Activated T-cell treated with anti-CD3 and anti-CD28 coated beads for 24 hours (primary cell): ENCODE measurements at regions not wholly inside any gene's neighbourhood (a gene's known extent, or its start where the extent isn't known, plus 50 kb on each side); places are given as distances from the start of the nearest gene placed in this dataset.

Source experiments
- DNase-seq: peaks from one replicate; pipeline ENCODE4 v3.0.0-alpha.2; 2020; ENCODE audit warnings: low read depth

DNA sequence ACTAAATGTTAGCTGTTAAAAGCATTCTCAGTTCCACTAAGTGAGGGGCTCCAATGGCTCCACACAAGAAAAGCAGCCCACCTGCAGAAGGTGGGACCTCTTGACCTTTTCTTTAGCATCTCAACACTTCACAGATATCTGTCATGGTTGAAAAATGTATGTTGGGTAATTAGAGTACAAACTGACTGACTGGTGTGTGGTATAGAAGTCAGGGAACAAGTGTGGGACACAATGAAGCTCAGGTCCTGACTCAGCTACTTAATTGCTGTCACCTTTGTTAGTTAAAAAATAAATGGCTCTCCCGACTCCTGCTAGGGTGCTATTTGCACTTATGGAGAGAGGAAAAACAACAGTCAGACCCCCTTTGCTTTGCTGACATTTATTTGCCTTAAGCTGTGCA lies 299.0 kb downstream of the TTC6 start:
- DNase-seq, result no peak

GRCh38 chr14:37899365-37899764 lies 303.9 kb downstream of the TTC6 start:
- DNase-seq, result no peak

DNA sequence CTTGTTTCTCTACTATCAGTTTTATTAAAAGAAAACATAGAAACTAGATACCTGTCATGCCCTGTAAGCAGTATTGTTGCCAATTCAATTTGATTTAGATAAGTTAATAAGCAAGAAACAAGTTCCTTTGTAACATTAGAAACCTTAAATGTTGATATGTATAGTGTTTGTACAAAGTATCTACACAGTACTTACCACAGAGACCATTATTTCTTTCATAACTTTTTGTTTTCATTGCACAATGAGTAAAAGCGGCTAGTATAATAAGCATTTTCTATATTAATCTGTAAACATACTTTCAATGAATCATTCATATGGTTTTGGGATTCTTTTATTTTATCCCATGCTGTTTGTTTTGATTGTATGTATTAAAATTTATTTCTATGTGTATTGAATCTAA lies 305.1 kb downstream of the TTC6 start:
- DNase-seq, result no peak

- DNase-seq, result no peak
Measured at GRCh38 chr14:37901978-37902377, 305.7 kb upstream of the SSTR1 start.

GRCh38 chr14:37903343-37904191 lies 304.1 kb upstream of the SSTR1 start:
- no peak for DNase-seq

- no peak for DNase-seq
Measured at GRCh38 chr14:37924622-37925021, 283.1 kb upstream of the SSTR1 start.

DNA sequence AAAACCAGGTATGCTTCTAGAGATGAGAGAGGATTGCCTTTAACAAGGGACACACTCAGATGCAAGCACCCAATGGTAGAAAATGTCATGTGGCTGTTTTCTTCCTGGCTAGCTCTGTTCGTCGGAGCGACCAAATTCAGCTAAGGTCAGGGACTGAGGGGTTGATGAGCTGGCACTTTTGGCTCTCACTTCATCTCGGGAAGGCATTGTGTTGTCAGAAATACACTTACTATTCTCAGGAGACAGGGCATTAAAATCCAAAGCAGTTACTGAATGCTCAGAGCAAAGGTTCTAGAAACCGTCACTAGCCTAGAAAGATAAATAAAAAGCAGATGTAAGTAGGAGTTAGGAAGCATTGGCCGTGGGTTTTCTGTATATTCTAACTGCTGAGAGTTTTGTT lies 275.7 kb upstream of the SSTR1 start:
- DNase-seq, result no peak

DNA sequence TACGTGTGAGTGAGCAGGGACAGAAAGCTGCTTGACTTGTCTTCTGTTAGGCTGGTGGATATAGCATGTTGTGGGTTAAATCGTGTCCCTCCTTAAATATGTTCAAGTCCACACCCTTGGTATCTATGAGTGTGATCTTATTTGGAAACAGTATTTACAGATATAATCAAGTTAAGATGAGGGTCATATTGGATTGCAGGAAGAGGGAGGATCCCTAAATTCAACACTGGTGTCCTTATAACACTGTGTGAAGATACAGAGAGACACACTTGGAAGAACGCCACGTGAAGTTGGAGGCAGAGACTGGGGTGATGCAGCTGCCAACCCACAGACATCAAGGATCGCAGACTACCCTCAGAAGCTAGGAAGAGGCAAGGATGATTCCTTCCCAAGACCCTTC lies 275.2 kb upstream of the SSTR1 start:
- no peak for DNase-seq

DNA sequence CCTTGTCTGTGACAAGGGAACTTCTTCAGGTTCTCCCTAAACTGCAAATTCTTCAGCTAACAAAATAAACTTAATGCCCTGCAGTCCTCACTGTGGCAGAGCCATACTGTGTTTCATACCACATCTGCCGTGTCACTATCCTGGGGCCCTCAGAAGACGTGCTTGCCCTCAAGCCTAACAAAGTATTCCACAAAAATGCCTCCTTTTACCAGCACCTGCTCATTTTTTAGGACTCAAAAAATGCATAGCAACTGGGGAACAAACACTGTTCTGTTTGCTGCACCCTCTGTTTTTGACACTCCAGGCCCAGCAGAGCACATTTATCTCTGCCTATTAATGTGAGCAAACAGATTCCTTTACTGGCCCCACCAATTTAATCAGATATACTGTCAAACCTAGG lies 270.7 kb upstream of the SSTR1 start:
- no peak for DNase-seq

- no peak for DNase-seq
Measured at GRCh38 chr14:37939442-37940028, 268.2 kb upstream of the SSTR1 start.

DNA sequence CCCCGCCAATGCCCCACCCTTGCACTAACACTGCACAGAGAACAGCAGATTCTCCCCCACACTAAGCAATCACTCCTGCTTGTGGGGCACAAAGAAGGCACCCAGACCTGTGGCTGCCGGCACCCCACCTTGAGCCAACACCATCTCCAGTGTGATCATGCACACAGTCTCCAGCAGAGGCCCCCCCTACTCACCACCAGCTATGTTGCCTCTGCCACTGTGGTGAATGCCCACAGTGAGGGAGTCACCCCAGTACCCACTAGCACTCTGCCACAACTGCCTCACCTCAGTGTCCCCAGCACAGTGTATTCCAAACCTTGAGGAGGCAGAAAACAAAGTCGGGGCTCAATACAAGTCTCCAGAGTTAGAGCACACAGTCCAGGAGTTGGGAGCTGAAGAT lies 261.7 kb upstream of the SSTR1 start:
- DNase-seq, result no peak

- no peak for DNase-seq
Measured at GRCh38 chr14:37946819-37947218, 260.9 kb upstream of the SSTR1 start.

DNA sequence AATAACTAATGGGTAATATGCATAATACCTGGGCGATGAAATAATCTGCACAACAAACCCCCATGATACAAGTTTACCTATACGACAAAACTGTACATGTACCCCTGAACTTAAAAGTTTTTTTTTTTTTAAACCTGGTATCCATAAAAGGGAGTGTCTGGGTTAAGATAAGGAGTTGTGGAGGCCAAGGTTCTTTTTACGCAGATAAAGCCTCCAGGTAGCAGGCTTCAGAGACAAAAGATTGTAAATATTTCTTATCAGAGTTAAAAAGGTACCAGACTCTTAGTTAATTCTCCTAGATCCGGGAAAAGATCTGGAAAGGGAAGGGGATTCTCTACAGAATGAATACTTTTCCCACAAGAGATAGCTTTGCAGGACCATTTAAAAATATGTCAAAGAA lies 259.4 kb upstream of the SSTR1 start:
- no peak for DNase-seq

DNA sequence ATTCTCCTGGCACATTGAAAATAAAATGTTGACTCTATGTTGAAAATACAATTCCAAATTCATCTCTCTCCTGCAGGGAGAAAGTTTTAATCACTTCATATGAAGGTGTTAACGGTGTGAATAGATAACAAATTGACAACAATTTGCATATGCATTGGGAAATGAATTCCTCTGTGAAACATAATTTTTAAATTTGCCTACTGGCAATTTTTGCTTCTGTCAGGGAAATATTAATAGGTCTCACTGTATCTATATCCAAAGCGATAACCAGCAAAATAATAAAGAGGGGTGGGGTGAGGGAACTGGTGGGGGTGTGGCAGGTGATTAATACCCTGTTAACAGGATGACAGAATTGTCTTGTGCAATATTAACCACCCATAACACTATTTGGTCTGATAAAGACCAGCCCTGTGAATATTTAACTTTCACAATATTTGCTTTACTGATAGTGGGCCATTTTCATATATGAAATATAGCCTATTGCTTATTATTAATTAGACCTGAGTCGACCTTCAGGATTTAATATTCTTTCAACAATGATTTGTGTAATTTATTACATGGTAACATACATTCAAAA lies 239.0 kb upstream of the SSTR1 start:
- DNase-seq, result no peak

GRCh38 chr14:37969511-37969979 lies 238.2 kb upstream of the SSTR1 start:
- no peak for DNase-seq

GRCh38 chr14:37970696-37971095 lies 237.0 kb upstream of the SSTR1 start:
- no peak for DNase-seq

GRCh38 chr14:37972941-37973887 lies 234.5 kb upstream of the SSTR1 start:
- no peak for DNase-seq

GRCh38 chr14:37974421-37974820 lies 233.3 kb upstream of the SSTR1 start:
- no peak for DNase-seq

GRCh38 chr14:37977481-37977880 lies 230.2 kb upstream of the SSTR1 start:
- no peak for DNase-seq

GRCh38 chr14:37985826-37986470 lies 221.8 kb upstream of the SSTR1 start:
- DNase-seq, result peak; percentile 4

- DNase-seq, result no peak
Measured at GRCh38 chr14:37988472-37988871, 219.2 kb upstream of the SSTR1 start.

- no peak for DNase-seq
Measured at GRCh38 chr14:37991027-37991426, 216.7 kb upstream of the SSTR1 start.
